Mesenchymal stem cell (in vitro differentiated cells and primary cell): ENCODE measurements at regions not wholly inside any gene's neighbourhood (a gene's known extent, or its start where the extent isn't known, plus 50 kb on each side); places are given as distances from the start of the nearest gene placed in this dataset.

Source experiments
- DNase-seq: peaks from one replicate; pipeline ENCODE4 v3.0.0-alpha.2; 2013
- H2AFZ ChIP-seq: one replicate; pipeline ENCODE4 v1.6.1; 2013; ENCODE audit warnings: low read depth, mild to moderate bottlenecking, control low read depth, inconsistent platforms, low read length, moderate library complexity
- H2AK5ac ChIP-seq: 2 replicates; pipeline ENCODE4 v1.6.1; 2013; ENCODE audit warnings: low read length, moderate library complexity, mild to moderate bottlenecking, inconsistent platforms; ENCODE audit not compliant: severe bottlenecking
- H2BK120ac ChIP-seq: one replicate; pipeline ENCODE4 v1.6.1; 2013; ENCODE audit warnings: low read depth, mild to moderate bottlenecking, inconsistent platforms, low read length, moderate library complexity
- H2BK12ac ChIP-seq, 2 experiments: one replicate each; pipeline ENCODE4 v1.6.1; 2013; ENCODE audit warnings: inconsistent platforms in 2 of 2, low read length in 2 of 2, mild to moderate bottlenecking in 2 of 2, moderate library complexity in 2 of 2, control low read depth in 1 of 2
- H2BK15ac ChIP-seq: one replicate; pipeline ENCODE4 v1.6.1; 2013; ENCODE audit warnings: mild to moderate bottlenecking, low read depth, inconsistent platforms; ENCODE audit not compliant: poor library complexity, severe bottlenecking
- H2BK5ac ChIP-seq: 2 replicates; pipeline ENCODE4 v1.6.1; 2013; ENCODE audit warnings: low read depth, mild to moderate bottlenecking, low read length, control low read depth, inconsistent platforms; ENCODE audit not compliant: poor library complexity, severe bottlenecking
- H3K14ac ChIP-seq, 2 experiments: one replicate each; pipeline ENCODE4 v1.6.1; 2013; ENCODE audit warnings: inconsistent platforms in 2 of 2, low read length in 2 of 2, control low read depth in 1 of 2, mild to moderate bottlenecking in 1 of 2, moderate library complexity in 1 of 2
- H3K18ac ChIP-seq, 2 experiments: one replicate each; pipeline ENCODE4 v1.6.1; 2013; ENCODE audit warnings: inconsistent platforms in 2 of 2, low read length in 2 of 2, control low read depth in 1 of 2, low read depth in 1 of 2, mild to moderate bottlenecking in 1 of 2
- H3K23ac ChIP-seq, 2 experiments: one replicate each; pipeline ENCODE4 v1.6.1; 2013; ENCODE audit warnings: inconsistent platforms in 2 of 2, low read length in 2 of 2, mild to moderate bottlenecking in 2 of 2, moderate library complexity in 2 of 2, control low read depth in 1 of 2
- H3K27ac ChIP-seq: 2 replicates; pipeline ENCODE4 v1.5.1; 2013; ENCODE audit warnings: mild to moderate bottlenecking, moderate library complexity, low read length, control low read depth, inconsistent platforms; ENCODE audit not compliant: poor library complexity, severe bottlenecking
- H3K27me3 ChIP-seq, 2 experiments: 2 replicates each; pipeline versions ENCODE4 v1.6.1 to v1.7.0; 2013; ENCODE audit warnings: low read length in 2 of 2, mild to moderate bottlenecking in 2 of 2, moderate library complexity in 2 of 2, control low read depth in 1 of 2, inconsistent platforms in 1 of 2; ENCODE audit not compliant: control insufficient read depth in 1 of 2, insufficient read depth in 1 of 2
- H3K36me3 ChIP-seq, 2 experiments: 2 replicates each; pipeline versions ENCODE4 v1.6.1 to v1.7.0; 2013; ENCODE audit warnings: low read length in 2 of 2, control low read depth in 1 of 2, inconsistent platforms in 1 of 2, low read depth in 1 of 2, mild to moderate bottlenecking in 1 of 2; ENCODE audit not compliant: insufficient read depth in 2 of 2, control insufficient read depth in 1 of 2
- H3K4ac ChIP-seq, 2 experiments: one replicate each; pipeline ENCODE4 v1.6.1; 2013; ENCODE audit warnings: inconsistent platforms in 2 of 2, low read length in 2 of 2, mild to moderate bottlenecking in 2 of 2, moderate library complexity in 2 of 2, control low read depth in 1 of 2, low read depth in 1 of 2
- H3K4me1 ChIP-seq: 2 replicates; pipeline ENCODE4 v1.6.1; 2013; ENCODE audit warnings: low read depth, low read length, control low read depth; ENCODE audit not compliant: control insufficient read depth, insufficient read depth
- H3K4me2 ChIP-seq: 2 replicates; pipeline ENCODE4 v1.6.1; 2013; ENCODE audit warnings: low read length, mild to moderate bottlenecking, inconsistent platforms; ENCODE audit not compliant: poor library complexity, severe bottlenecking
- H3K4me3 ChIP-seq, 2 experiments: 2 replicates each; pipeline versions ENCODE4 v1.5.1 to v1.7.0; 2013; ENCODE audit warnings: low read length in 2 of 2, mild to moderate bottlenecking in 2 of 2, control low read depth in 1 of 2, low read depth in 1 of 2; ENCODE audit not compliant: insufficient read depth in 1 of 2
- H3K79me1 ChIP-seq: replicated peaks from 2 replicates; pipeline ENCODE4 v1.6.1; 2013; ENCODE audit warnings: mild to moderate bottlenecking, control low read depth, low read length, inconsistent platforms; ENCODE audit not compliant: poor library complexity, severe bottlenecking
- H3K9ac ChIP-seq: 2 replicates; pipeline ENCODE4 v1.7.0; 2013; ENCODE audit warnings: mild to moderate bottlenecking, low read length, moderate library complexity
- H3K9me3 ChIP-seq: 2 replicates; pipeline ENCODE4 v1.7.0; 2013; ENCODE audit warnings: mild to moderate bottlenecking, low read length; ENCODE audit not compliant: control insufficient read depth
- H4K8ac ChIP-seq: one replicate; pipeline ENCODE4 v1.6.1; 2013; ENCODE audit warnings: inconsistent platforms, mild to moderate bottlenecking, low read length, moderate library complexity
- H4K91ac ChIP-seq: one replicate; pipeline ENCODE4 v1.6.1; 2013; ENCODE audit warnings: mild to moderate bottlenecking, low read length, inconsistent platforms
- WGBS: methylation state at CpG from one replicate; pipeline ENCODE4 v1.1.7; 2013; ENCODE audit warnings: mixed read lengths; 5-methylcytosine and 5-hydroxymethylcytosine counted together

- Histone ChIP-seq H3K18ac (no peak overlapping the region), H3K14ac (no peak overlapping the region), H4K91ac (no peak overlapping the region), H3K4me3 (no peak overlapping the region), H2BK15ac (no peak overlapping the region), H3K36me3 (no peaks in the 10 kb centered on the region), H3K9me3 (peaks cover 2% of the 10 kb centered on the region), H3K4me2 (no peak overlapping the region), H3K4ac (no peak overlapping the region), H2AFZ (no peak overlapping the region), H3K4me1 (no peaks in the 10 kb centered on the region), H2BK12ac (no peak overlapping the region), H4K8ac (no peak overlapping the region), H3K23ac (no peak overlapping the region), H3K9ac (peak overlapping the region; percentile 42), H2AK5ac (no peak overlapping the region), H3K79me1 (no peaks in the 10 kb centered on the region), H3K27me3 (no peaks in the 10 kb centered on the region), H2BK5ac (no peak overlapping the region), H2BK120ac (no peak overlapping the region), H3K27ac (no peak overlapping the region)
- peak; percentile 46 for DNase-seq
- WGBS: no CpG with 5 or more reads among the region's 4 CpGs
Measured at GRCh38 chr9:115733318-115734110, 420.1 kb upstream of the PAPPA start.

- H2BK5ac ChIP-seq: no peak overlapping the region
- H3K14ac ChIP-seq: no peak overlapping the region
- no peaks in the 10 kb centered on the region for H3K4me1 ChIP-seq
- no peaks in the 10 kb centered on the region for H3K36me3 ChIP-seq
- H3K4me3 ChIP-seq: no peak overlapping the region
- H3K23ac ChIP-seq: no peak overlapping the region
- no peak overlapping the region for H3K9ac ChIP-seq
- H2BK120ac ChIP-seq: no peak overlapping the region
- no peak overlapping the region for H2BK15ac ChIP-seq
- H3K9me3 ChIP-seq: no peaks in the 10 kb centered on the region
- no peak overlapping the region for H3K4ac ChIP-seq
- DNase-seq: no peak
- no peak overlapping the region for H2BK12ac ChIP-seq
- 85% methylated on average over 6 of the region's 7 CpGs for WGBS
- no peaks in the 10 kb centered on the region for H3K27me3 ChIP-seq
- H4K8ac ChIP-seq: no peak overlapping the region
- H3K79me1 ChIP-seq: no peaks in the 10 kb centered on the region
- peak overlapping the region in 1 of 2 experiments; percentile 44 for H3K18ac ChIP-seq
- H3K4me2 ChIP-seq: no peak overlapping the region
- no peak overlapping the region for H2AK5ac ChIP-seq
- no peak overlapping the region for H3K27ac ChIP-seq
- H2AFZ ChIP-seq: no peak overlapping the region
- H4K91ac ChIP-seq: no peak overlapping the region
Measured at GRCh38 chr9:115739096-115739875, 414.3 kb upstream of the PAPPA start.

- no CpG with 5 or more reads among the region's 1 CpG for WGBS
- no peak overlapping the region for H2BK15ac ChIP-seq
- H3K36me3 ChIP-seq: no peaks in the 10 kb centered on the region
- H2BK120ac ChIP-seq: no peak overlapping the region
- no peak for DNase-seq
- H3K4me2 ChIP-seq: no peak overlapping the region
- H3K14ac ChIP-seq: no peak overlapping the region
- H2BK12ac ChIP-seq: no peak overlapping the region
- no peak overlapping the region for H2BK5ac ChIP-seq
- no peak overlapping the region for H3K4me3 ChIP-seq
- H3K79me1 ChIP-seq: no peaks in the 10 kb centered on the region
- H3K9ac ChIP-seq: no peak overlapping the region
- H3K9me3 ChIP-seq: no peaks in the 10 kb centered on the region
- H3K4ac ChIP-seq: no peak overlapping the region
- no peak overlapping the region for H4K91ac ChIP-seq
- H3K27me3 ChIP-seq: no peaks in the 10 kb centered on the region
- H3K27ac ChIP-seq: no peak overlapping the region
- H2AK5ac ChIP-seq: no peak overlapping the region
- H2AFZ ChIP-seq: no peak overlapping the region
- H3K18ac ChIP-seq: no peak overlapping the region
- no peaks in the 10 kb centered on the region for H3K4me1 ChIP-seq
- no peak overlapping the region for H3K23ac ChIP-seq
- no peak overlapping the region for H4K8ac ChIP-seq
Measured at GRCh38 chr9:115740986-115741385, 412.6 kb upstream of the PAPPA start.
